A549 (cell line): ENCODE measurements at regions not wholly inside any gene's neighbourhood (a gene's known extent, or its start where the extent isn't known, plus 50 kb on each side); places are given as distances from the start of the nearest gene placed in this dataset.
A peak's percentile ranks its signal among the peaks of the same experiment; 100 is the strongest.

Source experiments
- ATAC-seq, 2 experiments: fragments of 200-7000 bp in 1 of 2; fragments of >200 bp in 1 of 2; cut with Nextera tagmentation in 1 of 2; cut with Tn5 transposase in 1 of 2; 3 replicates each; pipeline versions ENCODE4 v1.8.0 to v1.9.1; 2018 to 2020; ENCODE audit warnings: mild to moderate bottlenecking in 1 of 2, moderate library complexity in 1 of 2
- CTCF ChIA-PET: fragments of 300-600 bp; sonication (Branson Sonifier 250); formaldehyde crosslinking; extraction: SDS; loops from one replicate; lab custom pipeline; 2021; ENCODE audit warnings: antibody characterized with exemption, inconsistent platforms; lab: Yijun Ruan, JAX
- POLR2A ChIA-PET: fragments of 350-600 bp; formaldehyde crosslinking; extraction: SDS; loops from one replicate; lab custom pipeline; 2021; ENCODE audit warnings: antibody characterized with exemption, inconsistent platforms; lab: Yijun Ruan, JAX
- DNase-seq, 2 experiments: peaks; one replicate each; pipeline versions ENCODE4 v3.0.0 to v3.0.0-alpha.2; 2011 to 2016; ENCODE audit warnings: low read depth in 1 of 2, low spot score in 1 of 2
- FAIRE-seq: peaks from 2 replicates; lab custom pipeline; 2011; peaks lifted over from hg19 to GRCh38; lab: Jason Lieb, UNC
- H3K27ac ChIP-seq, 2 experiments: fragments of >200 bp; sonication (Bioruptor Twin); formaldehyde crosslinking; 3 replicates each; pipeline ENCODE4 v1.5.1; 2016 to 2017
- H3K4me1 ChIP-seq: fragments of >200 bp; sonication (Bioruptor Twin); formaldehyde crosslinking; 3 replicates; pipeline ENCODE4 v1.6.1; 2016
- H3K4me2 ChIP-seq: fragments of >200 bp; sonication (Bioruptor Twin); formaldehyde crosslinking; 3 replicates; pipeline ENCODE4 v1.6.1; 2016
- H3K4me3 ChIP-seq: fragments of >200 bp; sonication (Bioruptor Twin); formaldehyde crosslinking; 3 replicates; pipeline ENCODE4 v1.5.1; 2016
- H3K9me3 ChIP-seq: fragments of >200 bp; sonication (Bioruptor Twin); formaldehyde crosslinking; 3 replicates; pipeline ENCODE4 v1.6.1; 2016
- BHLHE40 ChIP-seq: IDR thresholded peaks from 2 replicates; pipeline ENCODE4 v1.6.1; 2012; ENCODE audit warnings: low read depth, low read length, inconsistent platforms
- CHD2 ChIP-seq: fragments of 150-350 bp; IDR thresholded peaks from 2 replicates; pipeline ENCODE4 v1.6.1; 2014; ENCODE audit warnings: low read length; ENCODE audit not compliant: partially characterized antibody
- E2F6 ChIP-seq: IDR thresholded peaks from 2 replicates; pipeline ENCODE4 v1.6.1; 2012; ENCODE audit warnings: low read depth, borderline replicate concordance
- EHMT2 ChIP-seq: fragments of 200-600 bp; sonication (generic); IDR thresholded peaks from 2 replicates; pipeline ENCODE4 v1.6.1; 2016; ENCODE audit warnings: antibody characterized with exemption, low read depth, mild to moderate bottlenecking, moderate library complexity
- EP300 ChIP-seq, 2 experiments: fragments of >200 bp; sonication (Bioruptor Twin); formaldehyde crosslinking; IDR thresholded peaks; 2 replicates in 1 of 2; 3 replicates in 1 of 2; pipeline ENCODE4 v1.6.1; 2016 to 2017
- ESRRA ChIP-seq: fragments of 150-350 bp; IDR thresholded peaks from 2 replicates; pipeline ENCODE4 v1.6.1; 2014; ENCODE audit warnings: mild to moderate bottlenecking, low read length, borderline replicate concordance
- FOSL2 ChIP-seq, 2 experiments: fragments of 450-650 bp in 1 of 2; fragments of >200 bp in 1 of 2; sonication (Bioruptor Twin) in 1 of 2; formaldehyde crosslinking; IDR thresholded peaks; 2 replicates each; pipeline versions ENCODE4 v1.5.0 to v1.6.1; 2016 to 2020; ENCODE audit warnings: mild to moderate bottlenecking in 1 of 2, moderate library complexity in 1 of 2
- HDAC2 ChIP-seq: fragments of 200-600 bp; sonication (generic); IDR thresholded peaks from 2 replicates; pipeline ENCODE4 v1.6.1; 2016
- HMGXB4 ChIP-seq: fragments of 250-450 bp; sonication (Bioruptor Pico); IDR thresholded peaks from 2 replicates; pipeline ENCODE4 v1.5.0; 2021; ENCODE audit warnings: mild to moderate bottlenecking, moderate library complexity, borderline replicate concordance
- HOXB5 ChIP-seq: fragments of 250-450 bp; sonication (Bioruptor Pico); IDR thresholded peaks from 2 replicates; pipeline ENCODE4 v1.5.0; 2020; ENCODE audit warnings: mild to moderate bottlenecking, moderate library complexity
- MAX ChIP-seq: IDR thresholded peaks from 2 replicates; pipeline ENCODE4 v1.6.1; 2012
- MAZ ChIP-seq: fragments of 150-350 bp; IDR thresholded peaks from 2 replicates; pipeline ENCODE4 v1.6.1; 2014; ENCODE audit warnings: antibody characterized with exemption, low read depth, low read length, borderline replicate concordance
- NPAS2 ChIP-seq: fragments of 250-450 bp; sonication (Bioruptor Pico); IDR thresholded peaks from 2 replicates; pipeline ENCODE4 v1.8.0; 2022; ENCODE audit warnings: mild to moderate bottlenecking, moderate library complexity, borderline replicate concordance
- PBX3 ChIP-seq: IDR thresholded peaks from 2 replicates; pipeline ENCODE4 v1.6.1; 2012
- POLR2A ChIP-seq: IDR thresholded peaks from 2 replicates; pipeline ENCODE4 v1.6.1; 2012; ENCODE audit warnings: mild to moderate bottlenecking, low read length
- RARB ChIP-seq: fragments of 250-450 bp; sonication (Bioruptor Pico); IDR thresholded peaks from 2 replicates; pipeline ENCODE4 v1.8.0; 2021; ENCODE audit warnings: mild to moderate bottlenecking, moderate library complexity
- REST ChIP-seq: fragments of 200-600 bp; sonication (generic); IDR thresholded peaks from 2 replicates; pipeline ENCODE4 v1.6.1; 2016; ENCODE audit warnings: antibody characterized with exemption, mild to moderate bottlenecking, moderate library complexity
- RFX5 ChIP-seq: fragments of 450-650 bp; IDR thresholded peaks from 2 replicates; pipeline ENCODE4 v1.7.1; 2014; ENCODE audit warnings: antibody characterized with exemption, mild to moderate bottlenecking, moderate library complexity
- RNF2 ChIP-seq: fragments of 200-600 bp; sonication (generic); IDR thresholded peaks from 2 replicates; pipeline ENCODE4 v1.6.1; 2016; ENCODE audit warnings: low read depth, mild to moderate bottlenecking, antibody characterized with exemption, moderate library complexity, borderline replicate concordance
- SMC3 ChIP-seq: fragments of >200 bp; sonication (Bioruptor Twin); formaldehyde crosslinking; IDR thresholded peaks from 3 replicates; pipeline ENCODE4 v1.6.1; 2018; ENCODE audit warnings: inconsistent platforms
- WGBS: methylation state at CpG from one replicate; pipeline ENCODE4 v1.1.6; 2017; ENCODE audit errors: missing lambda C conversion rate; 5-methylcytosine and 5-hydroxymethylcytosine counted together
- TF ChIP-seq, protein P1 (sequence below): fragments of 250-450 bp; sonication (Bioruptor Pico); IDR thresholded peaks from 2 replicates; pipeline ENCODE4 v1.5.0; 2020; ENCODE audit warnings: low read depth, mild to moderate bottlenecking, moderate library complexity
- TF ChIP-seq, protein P2 (sequence below): fragments of >200 bp; sonication (Bioruptor Twin); formaldehyde crosslinking; IDR thresholded peaks from 3 replicates; pipeline ENCODE4 v1.5.1; 2016

- no peak for TF ChIP-seq REST
- TF ChIP-seq, protein P1, sequence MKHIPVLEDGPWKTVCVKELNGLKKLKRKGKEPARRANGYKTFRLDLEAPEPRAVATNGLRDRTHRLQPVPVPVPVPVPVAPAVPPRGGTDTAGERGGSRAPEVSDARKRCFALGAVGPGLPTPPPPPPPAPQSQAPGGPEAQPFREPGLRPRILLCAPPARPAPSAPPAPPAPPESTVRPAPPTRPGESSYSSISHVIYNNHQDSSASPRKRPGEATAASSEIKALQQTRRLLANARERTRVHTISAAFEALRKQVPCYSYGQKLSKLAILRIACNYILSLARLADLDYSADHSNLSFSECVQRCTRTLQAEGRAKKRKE (CRISPR knock-in tag): no peak
- TF ChIP-seq RFX5: no peak
- no peak for TF ChIP-seq BHLHE40
- no peak for TF ChIP-seq HOXB5 (CRISPR knock-in tag)
- TF ChIP-seq MAX: no peak
- no peak for TF ChIP-seq PBX3
Measured at GRCh38 chr6:108791700-108792099, 56.5 kb upstream of the ARMC2 start (continued).

DNA sequence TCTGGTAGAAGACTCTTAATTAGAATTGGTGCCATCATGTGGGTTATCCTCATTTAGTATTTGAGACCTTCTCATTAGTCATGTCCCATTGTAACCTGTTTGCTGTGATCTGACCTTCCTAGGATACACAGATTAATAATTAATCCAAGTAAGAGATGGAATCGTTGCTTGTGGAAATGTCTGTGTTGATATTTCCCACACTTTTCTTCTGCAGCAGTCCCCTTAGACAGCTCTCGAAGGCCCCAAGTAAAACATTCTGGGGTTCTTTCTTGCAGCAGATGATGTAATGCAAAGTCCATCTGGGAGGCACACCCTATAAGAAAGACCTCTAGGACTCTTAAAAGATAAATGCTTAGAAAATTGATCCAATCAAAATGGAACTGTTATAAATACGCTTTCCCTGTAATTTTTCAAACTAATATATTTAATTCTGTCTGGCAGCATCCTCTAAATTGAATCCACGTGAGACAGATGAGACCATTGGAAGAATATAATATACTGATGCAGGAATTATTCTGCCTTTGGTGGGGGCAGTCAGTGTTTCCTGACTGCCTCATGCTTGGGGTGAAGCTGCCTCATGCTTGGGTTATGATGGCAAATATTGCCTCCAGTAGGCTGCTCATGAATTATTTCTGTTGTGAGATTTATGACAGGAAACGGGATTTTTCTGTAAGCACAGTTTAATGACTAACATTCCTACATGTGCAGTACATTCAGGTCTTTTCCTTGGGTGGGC lies 54.5 kb upstream of the ARMC2 start:
- DNase-seq (peak in 1 of 2 experiments; percentile 14), ATAC-seq (no peak), FAIRE-seq (no peak)
- Histone ChIP-seq H3K9me3 (peaks cover 5% of the 10 kb centered on the region; the same call in 1 of the 3 replicates), H3K4me3 (no peak overlapping the region), H3K4me2 (no peak overlapping the region), H3K27ac (no peak overlapping the region), H3K4me1 (no peaks in the 10 kb centered on the region)
- TF ChIP-seq RARB (CRISPR knock-in tag) (no peak), HDAC2 (no peak), FOSL2 (IDR thresholded peaks at IDR 0.05) (no peak), FOSL2 (CRISPR knock-in tag; IDR thresholded peaks at IDR 0.05) (no peak), BHLHE40 (no peak), RNF2 (no peak), SMC3 (no peak), CHD2 (no peak), MAZ (no peak), E2F6 (no peak), NPAS2 (CRISPR knock-in tag) (no peak), POLR2A (no peak), EP300 (IDR thresholded peaks at IDR 0.05) (no peak), HMGXB4 (CRISPR knock-in tag) (no peak), ESRRA (no peak), EHMT2 (no peak)
- TF ChIP-seq, protein P2, sequence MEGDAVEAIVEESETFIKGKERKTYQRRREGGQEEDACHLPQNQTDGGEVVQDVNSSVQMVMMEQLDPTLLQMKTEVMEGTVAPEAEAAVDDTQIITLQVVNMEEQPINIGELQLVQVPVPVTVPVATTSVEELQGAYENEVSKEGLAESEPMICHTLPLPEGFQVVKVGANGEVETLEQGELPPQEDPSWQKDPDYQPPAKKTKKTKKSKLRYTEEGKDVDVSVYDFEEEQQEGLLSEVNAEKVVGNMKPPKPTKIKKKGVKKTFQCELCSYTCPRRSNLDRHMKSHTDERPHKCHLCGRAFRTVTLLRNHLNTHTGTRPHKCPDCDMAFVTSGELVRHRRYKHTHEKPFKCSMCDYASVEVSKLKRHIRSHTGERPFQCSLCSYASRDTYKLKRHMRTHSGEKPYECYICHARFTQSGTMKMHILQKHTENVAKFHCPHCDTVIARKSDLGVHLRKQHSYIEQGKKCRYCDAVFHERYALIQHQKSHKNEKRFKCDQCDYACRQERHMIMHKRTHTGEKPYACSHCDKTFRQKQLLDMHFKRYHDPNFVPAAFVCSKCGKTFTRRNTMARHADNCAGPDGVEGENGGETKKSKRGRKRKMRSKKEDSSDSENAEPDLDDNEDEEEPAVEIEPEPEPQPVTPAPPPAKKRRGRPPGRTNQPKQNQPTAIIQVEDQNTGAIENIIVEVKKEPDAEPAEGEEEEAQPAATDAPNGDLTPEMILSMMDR: no peak
- 39% methylated on average over 5 of the region's 5 CpGs for WGBS
- ChIA-PET POLR2A (no interaction called here), CTCF (no interaction called here)
